ENCODE measurements at regions not wholly inside any gene's neighbourhood (a gene's known extent, or its start where the extent isn't known, plus 50 kb on each side); places are given as distances from the start of the nearest gene placed in this dataset.

DNA sequence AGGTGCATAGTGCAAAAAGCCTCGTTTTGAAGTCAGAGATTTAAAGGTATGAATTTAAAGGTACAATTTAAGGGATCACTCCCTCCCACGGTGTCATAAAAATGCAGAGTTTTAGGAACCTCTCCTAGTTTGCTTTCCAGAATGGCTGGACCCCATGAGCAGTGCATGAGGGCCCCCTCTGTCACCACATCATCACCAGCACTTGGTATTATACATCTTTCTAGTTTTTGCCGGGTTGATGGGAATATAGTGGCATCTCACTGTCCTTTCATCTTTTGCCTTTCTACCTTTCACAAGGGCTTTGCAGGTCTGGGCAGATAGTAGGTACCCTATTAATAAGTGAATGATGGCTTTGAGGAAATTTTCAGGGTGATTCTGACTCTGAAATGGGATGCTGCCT, 103.6 kb upstream of the AGBL1 start:
- in situ Hi-C loops (cut with MboI; ENCODE audit: low sequenced_read_pairs): no loop called here

DNA sequence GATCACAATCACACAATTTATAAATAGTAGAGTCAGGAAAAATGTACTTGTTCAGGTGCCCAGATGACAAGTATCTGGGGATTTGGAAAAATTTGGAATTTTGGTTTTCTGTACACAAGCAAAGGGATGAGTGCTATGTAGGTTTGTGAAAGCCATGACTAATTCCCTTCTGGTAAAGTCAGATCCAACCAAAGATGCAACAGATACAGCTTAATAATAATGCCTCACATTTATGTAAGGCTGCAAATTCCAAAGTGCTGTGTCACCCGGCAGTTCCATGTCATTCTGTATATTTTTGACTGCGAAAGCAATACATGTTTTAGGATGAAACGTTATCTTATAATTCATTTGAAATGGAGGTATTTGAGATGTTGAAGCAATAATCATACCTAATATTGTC, 102.7 kb upstream of the AGBL1 start:
- in situ Hi-C loops (cut with MboI; ENCODE audit: low sequenced_read_pairs): no loop called here

DNA sequence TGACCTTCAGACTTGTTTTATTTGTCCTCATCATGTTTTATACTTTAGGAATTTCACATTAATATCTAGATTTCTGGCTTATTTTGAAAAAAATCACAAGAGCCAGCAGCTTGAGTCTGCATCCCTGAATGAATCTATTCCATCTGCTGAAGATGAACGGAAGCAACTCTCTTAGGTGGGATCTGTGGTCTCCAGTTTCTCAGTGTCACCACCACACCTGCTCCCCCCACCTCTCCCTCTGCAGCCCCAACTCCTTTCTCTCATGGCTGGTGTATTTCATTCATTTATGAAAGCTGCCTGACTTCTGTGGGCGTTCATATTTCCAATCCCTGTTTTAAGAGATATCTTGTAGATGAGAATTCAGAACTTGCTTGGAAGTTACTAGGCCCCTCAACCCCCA, 102.1 kb upstream of the AGBL1 start:
- in situ Hi-C loops (cut with MboI; ENCODE audit: low sequenced_read_pairs): no loop called here

DNA sequence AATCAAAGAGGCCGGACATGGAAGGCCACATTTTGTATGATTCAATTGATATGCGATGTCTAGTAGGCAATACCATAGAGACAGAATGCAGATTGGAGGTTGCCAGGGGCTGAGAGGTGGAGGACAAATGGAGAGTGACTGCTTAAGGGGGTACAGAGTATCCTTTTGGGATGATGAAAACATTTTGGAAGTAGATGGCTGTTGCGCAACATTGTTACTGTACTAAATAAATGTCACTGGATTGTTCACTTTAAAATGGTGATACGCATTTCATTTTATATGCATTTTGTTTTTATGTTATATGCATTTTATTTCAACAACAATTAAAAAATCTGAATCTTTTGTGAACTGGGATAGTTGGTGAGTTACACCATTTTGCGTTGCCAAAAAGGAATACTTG, 99.7 kb upstream of the AGBL1 start:
- in situ Hi-C loops (cut with MboI; ENCODE audit: low sequenced_read_pairs): no loop called here

DNA sequence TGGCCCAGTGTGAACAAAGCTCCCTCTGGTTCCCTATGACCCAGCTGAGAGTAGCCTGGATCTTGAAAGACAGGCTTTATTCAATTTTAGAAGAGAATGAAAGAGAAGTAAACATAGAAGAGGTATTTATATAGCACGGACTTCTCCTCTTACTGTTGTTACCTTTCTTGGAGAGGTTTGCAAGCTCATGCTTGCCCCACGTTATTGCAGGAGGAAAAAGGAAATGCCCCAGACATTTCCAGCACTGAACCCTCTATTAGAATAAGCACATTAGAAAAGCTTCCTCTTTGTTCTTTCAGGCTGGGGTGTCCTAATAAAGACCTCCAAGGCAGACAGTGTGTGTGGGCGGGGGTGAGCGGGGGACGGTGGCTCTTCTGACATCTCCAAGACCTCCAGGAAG, 98.7 kb upstream of the AGBL1 start:
- in situ Hi-C loops (cut with MboI; ENCODE audit: low sequenced_read_pairs): no loop called here

DNA sequence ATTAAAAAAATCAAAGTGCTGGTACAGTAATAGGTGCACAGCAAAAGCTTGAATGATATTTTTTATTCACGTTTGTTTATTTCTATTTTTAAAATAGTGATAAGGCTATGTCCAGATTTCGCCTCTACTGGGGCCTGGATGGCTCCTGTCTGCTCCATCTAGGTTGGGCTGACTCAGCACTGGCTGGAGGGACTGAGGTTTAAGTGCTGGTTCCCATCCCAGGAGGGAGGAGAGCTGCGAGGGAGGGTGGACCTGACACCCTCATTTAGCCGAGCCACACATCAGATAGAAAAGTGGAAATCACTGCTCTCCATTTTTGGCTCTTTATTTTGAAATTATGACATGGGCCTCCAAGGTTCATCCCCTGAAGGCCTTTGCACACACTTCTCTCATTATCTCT, 95.4 kb upstream of the AGBL1 start:
- in situ Hi-C loops (cut with MboI; ENCODE audit: low sequenced_read_pairs): no loop called here

DNA sequence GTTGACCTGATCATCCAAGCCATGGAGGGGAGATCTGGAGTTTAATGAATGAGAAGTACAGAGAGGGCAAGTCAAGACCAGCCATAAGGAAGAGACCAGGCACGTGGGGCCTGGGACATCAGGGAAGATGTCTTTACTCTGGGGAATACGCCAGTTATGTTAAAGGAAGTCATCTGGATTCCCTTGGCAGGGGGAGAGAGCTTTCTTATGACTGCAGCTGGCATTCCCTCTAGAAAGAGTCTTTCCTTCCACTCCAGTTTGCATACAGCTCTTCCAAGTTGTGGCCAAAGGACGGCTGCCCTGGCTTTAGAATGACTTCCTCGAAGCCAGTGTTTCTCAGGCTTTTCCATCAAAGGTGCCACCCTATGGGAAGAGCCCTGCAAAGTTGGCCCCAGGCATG, 93.6 kb upstream of the AGBL1 start:
- in situ Hi-C loops (cut with MboI; ENCODE audit: low sequenced_read_pairs): no loop called here

DNA sequence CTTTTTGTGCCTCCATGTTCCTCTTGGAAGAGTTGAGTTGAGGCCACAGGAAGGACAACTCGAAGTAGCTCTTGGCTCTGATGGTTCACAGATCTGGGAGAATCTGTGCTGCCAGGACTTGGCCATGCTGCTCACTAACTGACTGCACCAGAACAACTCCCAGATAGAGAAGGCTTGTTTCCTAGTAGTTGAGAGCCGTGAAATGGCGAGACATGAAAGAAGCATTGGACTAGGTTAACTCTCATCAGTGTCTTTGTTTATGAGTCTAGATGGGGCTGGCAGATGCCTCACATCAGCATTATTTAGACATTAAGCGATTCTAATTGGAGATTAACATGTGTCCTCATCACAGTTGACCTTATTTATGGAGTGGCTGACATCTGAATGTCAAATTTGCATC, 92.9 kb upstream of the AGBL1 start:
- in situ Hi-C loops (cut with MboI; ENCODE audit: low sequenced_read_pairs): no loop called here

DNA sequence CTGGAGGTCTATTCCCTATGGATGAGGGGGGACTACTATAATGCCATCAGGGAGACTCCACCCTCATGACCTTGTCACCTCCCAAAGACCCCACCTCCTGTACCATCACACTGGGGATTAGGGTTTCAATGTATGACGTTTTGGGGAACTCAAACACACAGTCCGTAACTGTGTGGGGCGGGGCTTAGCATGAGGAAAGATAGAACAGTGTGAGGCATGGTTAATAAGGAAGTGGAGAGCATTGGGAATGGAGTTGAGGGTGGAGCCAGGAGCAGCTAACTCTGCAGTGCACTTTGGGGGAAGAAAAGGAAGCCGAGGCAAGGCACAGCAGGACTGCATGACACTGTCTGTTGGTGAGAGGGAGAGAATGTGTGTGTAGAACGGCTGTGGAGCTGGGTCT, 90.9 kb upstream of the AGBL1 start:
- in situ Hi-C loops (cut with MboI; ENCODE audit: low sequenced_read_pairs): no loop called here

DNA sequence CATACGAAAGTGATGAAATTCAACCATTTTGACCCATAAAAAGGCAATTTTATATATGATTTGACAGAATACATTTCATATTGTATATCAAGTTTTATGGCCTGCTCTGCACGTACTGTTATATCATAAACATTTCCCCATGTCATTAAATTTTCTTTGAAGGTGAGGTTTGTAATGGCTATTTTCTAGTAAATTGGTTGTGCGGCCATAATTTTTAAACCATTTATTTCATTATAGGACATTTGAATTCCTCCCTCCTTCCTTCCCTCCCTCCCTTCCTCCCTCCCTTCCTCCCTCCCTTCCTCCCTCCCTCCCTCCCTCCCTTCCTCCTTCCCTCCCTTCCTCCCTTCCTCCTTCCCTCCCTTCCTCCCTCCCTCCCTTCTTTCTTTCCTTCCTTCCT, 87.4 kb upstream of the AGBL1 start:
- in situ Hi-C loops (cut with MboI; ENCODE audit: low sequenced_read_pairs): no loop called here

DNA sequence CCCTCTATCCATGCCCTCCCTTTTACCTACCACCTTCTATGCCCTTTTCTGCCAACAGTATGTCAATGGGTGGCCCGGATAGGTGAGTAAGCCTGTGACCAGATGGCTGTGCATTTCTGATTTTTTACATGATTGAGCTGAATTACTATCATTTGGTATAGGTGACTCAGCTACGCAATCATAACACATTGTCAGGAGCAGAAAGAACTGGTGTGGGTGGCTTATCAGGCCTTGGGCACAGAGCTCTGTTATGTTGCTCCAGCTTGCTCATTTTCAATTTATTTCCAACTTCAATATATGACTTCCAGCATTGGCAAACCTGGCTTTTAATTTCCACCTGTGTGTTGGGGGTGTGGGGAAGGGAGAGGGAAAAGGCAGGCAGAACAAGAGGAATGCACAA, 86.6 kb upstream of the AGBL1 start:
- in situ Hi-C loops (cut with MboI; ENCODE audit: low sequenced_read_pairs): no loop called here

DNA sequence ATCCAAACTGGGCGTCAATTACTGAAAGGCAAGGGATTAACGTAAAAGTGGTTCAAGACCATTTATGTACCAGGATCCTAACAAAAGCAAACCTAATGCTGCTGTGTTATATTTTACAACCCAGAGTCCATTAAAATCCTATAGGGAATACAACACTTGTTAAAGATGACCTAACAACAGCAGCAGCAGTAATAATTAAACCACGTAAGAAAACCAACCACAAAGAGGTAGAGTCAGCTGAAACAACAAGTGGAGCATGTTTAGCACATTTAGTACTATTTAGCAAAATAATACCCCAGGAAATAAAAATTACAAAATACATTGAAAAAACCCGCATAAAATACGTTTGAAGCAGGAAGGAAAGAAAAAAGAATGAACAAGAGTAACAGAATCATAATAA, 82.1 kb upstream of the AGBL1 start:
- in situ Hi-C loops (cut with MboI; ENCODE audit: low sequenced_read_pairs): no loop called here

DNA sequence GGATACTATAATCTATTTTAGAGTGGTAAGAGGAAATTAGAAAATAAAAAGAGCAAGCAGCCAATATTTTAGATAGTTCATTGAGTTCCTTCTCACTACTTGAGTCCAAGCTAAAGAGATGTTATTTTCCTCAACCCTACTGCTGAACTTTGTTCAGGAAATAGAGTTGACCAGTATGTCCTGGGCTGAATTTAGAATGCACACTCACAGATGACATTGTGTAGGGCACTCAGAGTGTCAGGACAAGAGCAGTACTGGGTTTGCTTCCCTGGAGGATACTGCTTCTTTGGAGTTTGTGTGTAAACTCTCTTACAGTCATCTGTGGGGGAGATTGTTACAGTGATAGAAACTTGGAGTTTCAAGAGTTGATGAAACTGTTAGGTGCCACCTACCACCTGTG, 80.0 kb upstream of the AGBL1 start:
- in situ Hi-C loops (cut with MboI; ENCODE audit: low sequenced_read_pairs): no loop called here

DNA sequence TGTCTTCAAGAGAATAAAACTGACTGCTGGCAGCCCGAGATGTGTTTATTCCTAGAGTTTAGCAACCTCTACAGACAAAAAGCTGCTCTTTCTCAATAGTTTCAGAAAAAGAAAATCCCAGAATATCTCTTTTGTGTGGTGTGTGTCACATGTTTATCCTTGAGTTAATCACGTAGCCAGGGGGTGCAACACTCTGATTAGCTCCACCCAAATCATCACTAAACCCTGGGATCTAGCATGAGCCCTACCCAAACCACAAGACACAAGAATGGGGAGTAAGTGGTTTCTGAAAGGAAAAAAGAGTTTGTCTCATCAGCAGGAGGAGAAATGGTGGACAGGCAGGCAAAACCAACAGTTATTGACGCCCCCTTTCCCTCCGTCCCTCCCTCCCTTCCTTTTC, 78.5 kb upstream of the AGBL1 start:
- in situ Hi-C loops (cut with MboI; ENCODE audit: low sequenced_read_pairs): no loop called here

DNA sequence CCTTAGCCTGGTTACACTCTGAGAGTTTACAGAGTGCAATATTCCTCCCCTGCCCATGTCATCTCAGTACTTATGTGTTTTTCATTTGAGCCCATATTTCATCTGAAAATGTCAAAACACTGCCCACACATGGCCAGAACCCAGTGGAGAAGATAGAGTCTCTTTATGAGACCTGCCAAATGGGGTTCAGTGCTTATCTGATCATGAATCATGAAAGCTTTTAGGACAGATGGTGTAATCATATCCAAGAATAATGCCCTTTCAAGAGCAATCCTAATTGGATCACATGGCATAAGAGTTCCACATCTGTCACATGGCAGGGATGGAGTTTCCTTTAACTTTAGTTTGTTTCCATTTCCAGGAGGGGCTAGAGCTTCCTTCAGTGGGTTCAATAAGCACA, 77.2 kb upstream of the AGBL1 start:
- in situ Hi-C loops (cut with MboI; ENCODE audit: low sequenced_read_pairs): no loop called here

DNA sequence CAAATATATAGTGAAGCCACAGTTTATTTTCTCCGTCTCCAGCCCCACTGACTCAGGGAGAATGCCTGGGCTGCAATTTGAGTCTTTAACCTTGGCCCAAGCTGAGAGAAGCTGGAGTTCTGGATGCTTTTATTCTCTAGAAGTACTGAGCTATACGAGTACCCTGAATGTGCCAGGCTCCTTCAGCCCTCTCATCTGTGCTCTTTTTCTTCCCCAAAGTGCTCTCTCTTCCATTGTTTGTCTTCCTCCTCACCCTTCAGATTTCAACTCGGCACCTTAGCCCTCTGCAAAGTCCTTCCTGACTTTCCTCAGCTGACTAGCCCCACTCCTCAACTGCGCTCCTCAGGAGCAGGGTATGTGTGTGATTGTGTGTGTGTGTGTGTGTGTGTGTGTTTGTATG, 75.6 kb upstream of the AGBL1 start:
- in situ Hi-C loops (cut with MboI; ENCODE audit: low sequenced_read_pairs): no loop called here

DNA sequence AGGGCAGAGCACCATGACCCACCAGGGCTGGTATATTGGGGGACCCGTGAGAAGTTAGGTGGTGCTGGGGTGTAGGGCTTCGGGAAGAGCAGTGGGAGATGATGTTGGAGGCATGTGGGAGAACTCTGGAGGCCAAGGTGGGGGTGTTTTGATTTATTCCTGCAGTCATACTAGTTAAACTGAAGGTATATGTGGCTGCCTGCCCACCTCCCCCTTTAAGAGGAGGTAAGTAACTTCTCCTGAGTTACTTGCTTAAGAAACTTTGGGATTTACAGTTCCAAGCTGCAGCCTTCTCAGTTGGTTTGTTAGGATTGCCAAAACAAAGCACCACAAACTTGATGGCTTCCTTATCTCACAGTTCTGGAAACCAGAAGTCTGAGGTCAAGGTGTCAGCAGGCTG, 73.1 kb upstream of the AGBL1 start:
- in situ Hi-C loops (cut with MboI; ENCODE audit: low sequenced_read_pairs): no loop called here

DNA sequence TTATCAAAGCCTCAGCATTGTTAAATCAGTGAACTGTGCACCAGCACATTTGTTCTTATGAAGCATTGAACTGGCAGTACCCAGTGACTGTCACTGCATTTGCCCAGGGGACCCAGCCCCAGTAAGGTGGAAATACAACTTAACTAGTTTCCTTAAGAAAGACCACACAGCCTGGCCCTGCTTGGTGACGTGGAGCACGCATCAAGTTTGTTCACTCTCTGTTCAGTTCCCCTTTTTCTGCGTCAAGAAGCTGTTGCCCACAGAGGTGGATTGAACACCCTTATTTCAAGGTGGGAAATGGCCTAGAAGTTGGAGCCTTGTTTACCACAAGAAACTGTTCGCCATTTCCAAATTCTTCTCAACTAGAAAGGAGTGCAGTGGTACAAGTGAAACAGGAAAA, 69.9 kb upstream of the AGBL1 start:
- in situ Hi-C loops (cut with MboI; ENCODE audit: low sequenced_read_pairs): no loop called here

DNA sequence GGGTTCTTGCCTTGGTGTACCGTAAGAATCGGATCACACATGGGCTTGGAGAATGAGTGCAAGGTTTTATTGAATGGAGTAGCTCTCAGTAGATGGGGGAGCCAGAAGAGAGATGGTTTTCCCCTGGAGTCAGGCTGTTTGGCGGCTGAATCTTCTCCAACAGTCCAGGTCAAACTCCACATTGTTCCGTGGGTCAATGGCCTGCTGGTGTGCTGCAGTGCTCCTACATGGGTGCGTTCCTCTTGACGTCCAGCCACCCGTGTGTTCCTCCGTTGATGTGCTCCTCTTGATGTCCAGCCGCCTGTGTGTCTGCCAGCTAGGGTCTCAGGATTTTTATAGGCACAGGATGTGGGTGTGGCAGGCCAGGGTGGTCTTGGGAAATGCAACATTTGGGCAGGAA, 69.3 kb upstream of the AGBL1 start:
- in situ Hi-C loops (cut with MboI; ENCODE audit: low sequenced_read_pairs): no loop called here

DNA sequence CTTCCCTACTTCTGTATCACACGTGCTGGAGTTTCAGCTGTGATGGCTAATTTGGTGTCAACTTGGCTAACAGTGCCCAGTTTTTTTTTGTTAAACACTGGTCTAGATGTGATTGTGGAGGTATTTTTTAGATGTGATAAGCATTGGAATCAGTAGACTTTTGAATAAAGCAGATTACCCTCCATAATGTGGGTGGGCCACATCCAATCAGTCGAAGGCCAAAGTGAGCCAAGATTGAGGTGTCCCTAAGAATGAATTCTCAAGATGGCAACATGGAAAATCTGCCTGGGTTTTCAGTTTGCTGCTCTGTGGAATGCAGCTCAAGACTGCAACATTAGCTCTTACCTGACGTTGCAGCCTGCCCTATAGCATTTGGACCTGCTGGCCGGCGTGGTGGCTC, 68.8 kb upstream of the AGBL1 start:
- in situ Hi-C loops (cut with MboI; ENCODE audit: low sequenced_read_pairs): no loop called here

DNA sequence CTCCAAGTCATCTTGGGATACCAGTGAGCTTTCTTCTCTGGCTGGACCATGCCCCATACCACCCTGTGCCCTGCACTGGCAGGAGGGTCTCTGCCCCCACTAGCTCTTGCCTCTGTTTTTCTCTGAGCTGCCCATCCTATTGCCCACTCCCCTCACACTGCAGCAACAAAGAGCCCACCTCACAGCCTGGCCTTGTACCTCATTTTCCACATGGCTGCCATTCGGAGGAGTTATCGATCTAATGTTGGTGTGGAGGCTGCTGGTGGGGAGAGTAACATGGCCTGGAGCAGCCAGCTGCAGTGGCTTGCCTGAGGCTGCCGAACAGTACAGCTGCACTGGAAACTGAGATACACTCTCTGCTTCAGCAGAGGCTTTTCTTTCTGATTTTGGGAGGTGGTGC, 65.7 kb upstream of the AGBL1 start:
- in situ Hi-C loops (cut with MboI; ENCODE audit: low sequenced_read_pairs): no loop called here

DNA sequence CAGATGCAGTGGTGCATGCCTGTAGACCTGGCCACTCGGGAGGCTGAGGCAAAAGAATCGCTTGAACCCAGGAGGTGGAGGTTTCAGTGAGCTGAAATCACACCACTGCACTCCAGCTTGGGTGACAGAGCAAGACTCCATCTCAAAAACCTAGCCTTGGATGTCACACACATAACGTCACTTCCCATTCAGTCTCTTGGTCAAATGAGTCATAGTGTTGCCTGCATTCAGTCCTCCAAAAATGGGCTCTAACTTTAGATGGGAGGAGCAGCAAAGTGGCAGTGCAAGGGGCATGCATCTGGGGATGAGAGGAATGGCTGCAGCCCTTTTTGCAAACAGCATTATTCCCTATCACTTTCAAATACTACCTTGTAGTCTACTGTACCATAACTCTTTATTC, 62.9 kb upstream of the AGBL1 start:
- in situ Hi-C loops (cut with MboI; ENCODE audit: low sequenced_read_pairs): no loop called here

DNA sequence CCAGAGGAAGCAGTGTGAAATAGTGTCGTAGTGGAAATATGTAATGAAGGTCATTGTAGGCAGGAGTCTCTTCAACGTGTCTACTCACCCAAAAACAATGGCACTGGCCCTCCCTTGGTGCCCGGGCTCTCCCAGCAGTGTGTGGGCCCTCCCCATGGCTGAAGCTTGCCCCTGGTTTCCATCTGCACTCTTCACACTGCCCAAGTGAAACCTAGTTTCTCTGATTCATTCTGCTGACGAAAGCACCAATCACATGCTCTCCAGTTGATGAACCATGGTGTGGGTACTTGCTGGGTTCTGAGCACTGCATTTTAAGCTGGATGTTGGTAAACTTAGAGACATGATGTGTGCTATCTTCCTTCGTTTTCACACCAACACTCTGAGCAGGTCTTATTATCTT, 61.0 kb upstream of the AGBL1 start:
- in situ Hi-C loops (cut with MboI; ENCODE audit: low sequenced_read_pairs): no loop called here

All from hTERT RPE-1 (cell line).